ENCODE measurements at regions not wholly inside any gene's neighbourhood (a gene's known extent, or its start where the extent isn't known, plus 50 kb on each side); places are given as distances from the start of the nearest gene placed in this dataset.

GRCh38 chr20:3311623-3312022 is 72.6 kb upstream of the SLC4A11 start:
- no peak for DNase-seq (ENCODE audit: low spot score)
- H4K20me1 ChIP-seq (ENCODE audit: insufficient read depth, poor library complexity, severe bottlenecking): no peaks in the 10 kb centered on the region
- WGBS (ENCODE audit: low lambda C conversion rate, missing lambda C conversion rate): 97% methylated on average over 2 of the region's 2 CpGs
- no peak overlapping the region for H2AFZ ChIP-seq
- H3K36me3 ChIP-seq (replicated peaks; ENCODE audit: insufficient read depth, low read depth): no peaks in the 10 kb centered on the region
- no peaks in the 10 kb centered on the region for H3K27me3 ChIP-seq
- no peak overlapping the region for H3K4me2 ChIP-seq
- H3K4me3 ChIP-seq: no peak overlapping the region
- H3K27ac ChIP-seq: no peak overlapping the region
- no peaks in the 10 kb centered on the region for H3K9me2 ChIP-seq (replicated peaks; ENCODE audit: insufficient read depth)
- H3K79me2 ChIP-seq: no peaks in the 10 kb centered on the region
- H3K4me1 ChIP-seq (ENCODE audit: insufficient read depth): no peaks in the 10 kb centered on the region
- no peak for TF ChIP-seq EZH2 (IDR thresholded peaks at IDR 0.05; ENCODE audit: borderline replicate concordance)
- TF ChIP-seq EZH2phosphoT487 (IDR thresholded peaks at IDR 0.05; ENCODE audit: low read depth, severe bottlenecking, unreplicated experiment): no peak
- no peak for TF ChIP-seq CTCF (IDR thresholded peaks at IDR 0.05; ENCODE audit: poor library complexity)
- H3K9me3 ChIP-seq (ENCODE audit: low read depth): no peaks in the 10 kb centered on the region

DNA sequence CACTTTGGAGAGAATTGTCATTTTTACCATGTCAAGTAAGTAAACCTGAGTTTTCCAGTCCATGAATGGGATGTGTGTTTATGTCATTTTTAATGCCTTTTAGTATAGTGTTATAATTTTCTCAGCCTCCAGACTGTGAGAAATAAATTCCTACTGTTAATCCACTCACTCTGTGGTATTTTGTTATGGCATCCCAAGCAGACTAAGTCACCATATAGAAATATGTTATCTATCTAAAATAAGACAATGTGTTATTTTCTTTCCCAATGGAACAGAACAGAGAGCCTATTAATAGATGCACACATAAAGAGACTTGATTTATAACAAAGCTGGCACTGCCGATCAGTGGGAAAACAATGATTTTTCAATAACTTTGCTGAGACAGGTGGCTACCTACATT is 70.2 kb upstream of the SLC4A11 start:
- 100% methylated on average over 1 of the region's 1 CpG for WGBS (ENCODE audit: low lambda C conversion rate, missing lambda C conversion rate)
- no peaks in the 10 kb centered on the region for H3K9me2 ChIP-seq (replicated peaks; ENCODE audit: insufficient read depth)
- no peaks in the 10 kb centered on the region for H3K36me3 ChIP-seq (replicated peaks; ENCODE audit: insufficient read depth, low read depth)
- no peaks in the 10 kb centered on the region for H3K4me1 ChIP-seq (ENCODE audit: insufficient read depth)
- H2AFZ ChIP-seq: no peak overlapping the region
- H4K20me1 ChIP-seq (ENCODE audit: insufficient read depth, poor library complexity, severe bottlenecking): no peaks in the 10 kb centered on the region
- H3K79me2 ChIP-seq: no peaks in the 10 kb centered on the region
- no peak for DNase-seq (ENCODE audit: low spot score)
- H3K27me3 ChIP-seq: no peaks in the 10 kb centered on the region
- H3K9me3 ChIP-seq (ENCODE audit: low read depth): no peaks in the 10 kb centered on the region
- no peak overlapping the region for H3K4me3 ChIP-seq
- H3K4me2 ChIP-seq: no peak overlapping the region
- TF ChIP-seq CTCF (IDR thresholded peaks at IDR 0.05; ENCODE audit: poor library complexity) (no peak), EZH2 (IDR thresholded peaks at IDR 0.05; ENCODE audit: borderline replicate concordance) (no peak), EZH2phosphoT487 (IDR thresholded peaks at IDR 0.05; ENCODE audit: low read depth, severe bottlenecking, unreplicated experiment) (no peak)
- no peak overlapping the region for H3K27ac ChIP-seq

GRCh38 chr20:3307725-3308124 is 68.7 kb upstream of the SLC4A11 start:
- H3K79me2 ChIP-seq: no peaks in the 10 kb centered on the region
- H4K20me1 ChIP-seq (ENCODE audit: insufficient read depth, poor library complexity, severe bottlenecking): no peaks in the 10 kb centered on the region
- H3K27ac ChIP-seq: no peak overlapping the region
- no peak for DNase-seq (ENCODE audit: low spot score)
- TF ChIP-seq EZH2phosphoT487 (IDR thresholded peaks at IDR 0.05; ENCODE audit: low read depth, severe bottlenecking, unreplicated experiment) (no peak), CTCF (IDR thresholded peaks at IDR 0.05; ENCODE audit: poor library complexity) (no peak), EZH2 (IDR thresholded peaks at IDR 0.05; ENCODE audit: borderline replicate concordance) (no peak)
- H3K9me2 ChIP-seq (replicated peaks; ENCODE audit: insufficient read depth): no peaks in the 10 kb centered on the region
- H2AFZ ChIP-seq: no peak overlapping the region
- no peaks in the 10 kb centered on the region for H3K36me3 ChIP-seq (replicated peaks; ENCODE audit: insufficient read depth, low read depth)
- H3K4me2 ChIP-seq: no peak overlapping the region
- no peaks in the 10 kb centered on the region for H3K4me1 ChIP-seq (ENCODE audit: insufficient read depth)
- 90% methylated on average over 2 of the region's 2 CpGs for WGBS (ENCODE audit: low lambda C conversion rate, missing lambda C conversion rate)
- no peaks in the 10 kb centered on the region for H3K27me3 ChIP-seq
- no peaks in the 10 kb centered on the region for H3K9me3 ChIP-seq (ENCODE audit: low read depth)
- no peak overlapping the region for H3K4me3 ChIP-seq

DNA sequence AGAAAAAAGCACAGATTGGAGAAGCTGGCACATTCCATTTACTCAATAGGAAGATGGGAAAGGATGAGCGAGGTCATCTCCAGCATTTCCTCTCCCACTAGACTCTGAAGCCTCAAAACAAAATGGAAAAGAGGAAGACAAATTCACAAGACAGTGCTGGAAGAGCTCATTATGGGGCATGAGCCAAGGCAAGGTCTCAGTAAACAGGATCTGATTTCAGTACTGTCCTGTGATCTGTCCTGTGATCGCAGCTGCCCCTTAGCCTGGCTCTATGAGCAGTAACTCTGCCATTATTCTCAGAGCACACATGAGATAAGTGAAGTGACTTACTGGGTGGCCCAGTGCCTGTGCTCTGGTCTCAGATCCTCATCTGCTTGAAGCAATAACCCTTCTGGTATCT is 68.1 kb upstream of the SLC4A11 start:
- H3K4me1 ChIP-seq (ENCODE audit: insufficient read depth): no peaks in the 10 kb centered on the region
- no peak for TF ChIP-seq EZH2phosphoT487 (IDR thresholded peaks at IDR 0.05; ENCODE audit: low read depth, severe bottlenecking, unreplicated experiment)
- TF ChIP-seq CTCF (IDR thresholded peaks at IDR 0.05; ENCODE audit: poor library complexity): no peak
- no peak for TF ChIP-seq EZH2 (IDR thresholded peaks at IDR 0.05; ENCODE audit: borderline replicate concordance)
- no peak overlapping the region for H3K27ac ChIP-seq
- no peak for DNase-seq (ENCODE audit: low spot score)
- no peak overlapping the region for H3K4me2 ChIP-seq
- WGBS (ENCODE audit: low lambda C conversion rate, missing lambda C conversion rate): 93% methylated on average over 2 of the region's 2 CpGs
- H3K36me3 ChIP-seq (replicated peaks; ENCODE audit: insufficient read depth, low read depth): no peaks in the 10 kb centered on the region
- H3K9me3 ChIP-seq (ENCODE audit: low read depth): no peaks in the 10 kb centered on the region
- no peaks in the 10 kb centered on the region for H3K27me3 ChIP-seq
- H4K20me1 ChIP-seq (ENCODE audit: insufficient read depth, poor library complexity, severe bottlenecking): no peaks in the 10 kb centered on the region
- no peaks in the 10 kb centered on the region for H3K9me2 ChIP-seq (replicated peaks; ENCODE audit: insufficient read depth)
- no peak overlapping the region for H3K4me3 ChIP-seq
- no peak overlapping the region for H2AFZ ChIP-seq
- no peaks in the 10 kb centered on the region for H3K79me2 ChIP-seq
